Adrenal gland (tissue), 9 donors: ENCODE measurements at regions not wholly inside any gene's neighbourhood (a gene's known extent, or its start where the extent isn't known, plus 50 kb on each side); places are given as distances from the start of the nearest gene placed in this dataset.

Experiments used
- DNase-seq, 7 donors: peaks; one replicate each; pipeline ENCODE4 v3.0.0-alpha.2; 2019 to 2020
- H3K27ac ChIP-seq, 5 donors: fragments of 200-600 bp; sonication (generic) in 4 of 5; 1 replicate in 3 of 5; 2 replicates in 2 of 5; pipeline versions ENCODE4 v1.5.1 to v1.8.0; 2016 to 2020; ENCODE audit warnings: mild to moderate bottlenecking in 1 of 5
- H3K27me3 ChIP-seq: fragments of 200-600 bp; 2 replicates; pipeline ENCODE4 v1.8.0; 2021
- H3K36me3 ChIP-seq, 2 donors: fragments of 200-600 bp; replicated peaks in 1 of 2; 1 replicate in 1 of 2; 2 replicates in 1 of 2; pipeline versions ENCODE4 v1.5.1 to v1.8.0; 2018 to 2022
- H3K4me1 ChIP-seq, 2 donors: fragments of 200-600 bp; replicated peaks in 1 of 2; 1 replicate in 1 of 2; 2 replicates in 1 of 2; pipeline versions ENCODE4 v1.5.1 to v1.8.0; 2018 to 2021
- H3K4me3 ChIP-seq, 4 donors: fragments of 200-600 bp; sonication (generic) in 3 of 4; one replicate each; pipeline ENCODE4 v1.5.1; 2016 to 2018
- H3K9me3 ChIP-seq, 3 donors: fragments of 200-600 bp; sonication (generic) in 1 of 3; replicated peaks in 1 of 3; 1 replicate in 2 of 3; 2 replicates in 1 of 3; pipeline versions ENCODE4 v1.5.1 to v1.8.0; 2016 to 2021
- POLR2A ChIP-seq, 2 donors: fragments of 450-650 bp; IDR thresholded peaks; one replicate each; pipeline ENCODE4 v1.6.1; 2017; ENCODE audit warnings: antibody characterized with exemption in 2 of 2, mild to moderate bottlenecking in 2 of 2, moderate library complexity in 1 of 2
- WGBS, 4 donors: extraction: QIAGEN DNeasy Blood & Tissue Kit in 2 of 4; methylation state at CpG; one replicate each; pipeline versions ENCODE4 v1.1.5 to v1.1.7; 2013 to 2017; 5-methylcytosine and 5-hydroxymethylcytosine counted together
- intact Hi-C, 2 donors: fragments of 100-400 bp; cut with DNase I; formaldehyde crosslinking; loops; one replicate each; pipeline versions ENCODE4 v1.14.1 to v1.15.0; 2022 to 2023
- TF ChIP-seq, protein P1 (sequence below), 6 experiments: fragments of 450-650 bp in 4 of 6; fragments of 200-600 bp in 2 of 6; sonication (generic) in 1 of 6; IDR thresholded peaks; 1 replicate in 5 of 6; 2 replicates in 1 of 6; pipeline versions ENCODE4 v1.5.1 to v1.8.0; 2016 to 2021; ENCODE audit warnings: antibody characterized with exemption in 6 of 6, mild to moderate bottlenecking in 2 of 6, moderate library complexity in 1 of 6
- donor health status: healthy with polysubstance abuse.
- donor health status: Bipolar disorder and iron deficiency.
- donor health status: DM: yes; HTN: yes; CAD: no.
- donor health status: DM: no; HTN: no; CAD: no.
- donor health status: DM: no; HTN: no; CAD: no.

DNA sequence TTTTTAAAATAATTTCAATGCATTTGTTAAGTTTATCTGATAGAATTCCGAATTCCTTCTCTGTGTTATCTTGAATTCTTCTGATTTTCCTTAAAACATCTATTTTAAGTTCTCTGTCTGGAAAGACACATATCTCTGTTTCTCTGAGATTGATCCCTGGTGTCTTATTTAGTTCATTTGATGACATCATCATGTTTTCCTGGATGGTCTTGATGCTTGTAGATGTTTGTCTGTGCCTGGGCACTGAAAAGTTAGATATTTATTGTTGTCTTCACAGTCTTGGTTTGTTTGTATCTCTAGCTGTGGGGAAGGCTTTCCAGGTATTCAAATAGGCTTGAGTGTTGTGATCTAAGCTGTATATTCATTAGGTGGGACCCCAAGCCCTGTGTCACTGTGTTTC, 1028.8 kb downstream of the GLUD2 start:
- Histone ChIP-seq H3K36me3 (no peaks in the 10 kb centered on the region), H3K27me3 (no peaks in the 10 kb centered on the region), H3K4me1 (no peaks in the 10 kb centered on the region), H3K27ac (no peak overlapping the region), H3K9me3 (no peaks in the 10 kb centered on the region), H3K4me3 (no peak overlapping the region)
- no peak for TF ChIP-seq POLR2A (IDR thresholded peaks at IDR 0.05)
- TF ChIP-seq, protein P1, sequence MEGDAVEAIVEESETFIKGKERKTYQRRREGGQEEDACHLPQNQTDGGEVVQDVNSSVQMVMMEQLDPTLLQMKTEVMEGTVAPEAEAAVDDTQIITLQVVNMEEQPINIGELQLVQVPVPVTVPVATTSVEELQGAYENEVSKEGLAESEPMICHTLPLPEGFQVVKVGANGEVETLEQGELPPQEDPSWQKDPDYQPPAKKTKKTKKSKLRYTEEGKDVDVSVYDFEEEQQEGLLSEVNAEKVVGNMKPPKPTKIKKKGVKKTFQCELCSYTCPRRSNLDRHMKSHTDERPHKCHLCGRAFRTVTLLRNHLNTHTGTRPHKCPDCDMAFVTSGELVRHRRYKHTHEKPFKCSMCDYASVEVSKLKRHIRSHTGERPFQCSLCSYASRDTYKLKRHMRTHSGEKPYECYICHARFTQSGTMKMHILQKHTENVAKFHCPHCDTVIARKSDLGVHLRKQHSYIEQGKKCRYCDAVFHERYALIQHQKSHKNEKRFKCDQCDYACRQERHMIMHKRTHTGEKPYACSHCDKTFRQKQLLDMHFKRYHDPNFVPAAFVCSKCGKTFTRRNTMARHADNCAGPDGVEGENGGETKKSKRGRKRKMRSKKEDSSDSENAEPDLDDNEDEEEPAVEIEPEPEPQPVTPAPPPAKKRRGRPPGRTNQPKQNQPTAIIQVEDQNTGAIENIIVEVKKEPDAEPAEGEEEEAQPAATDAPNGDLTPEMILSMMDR (IDR thresholded peaks at IDR 0.05): no peak
- WGBS, 4 donors: 41 to 76% (median 59%) methylated on average over 1 of the region's 1 CpG
- intact Hi-C loops: no loop called here
- DNase-seq: no peak

DNA sequence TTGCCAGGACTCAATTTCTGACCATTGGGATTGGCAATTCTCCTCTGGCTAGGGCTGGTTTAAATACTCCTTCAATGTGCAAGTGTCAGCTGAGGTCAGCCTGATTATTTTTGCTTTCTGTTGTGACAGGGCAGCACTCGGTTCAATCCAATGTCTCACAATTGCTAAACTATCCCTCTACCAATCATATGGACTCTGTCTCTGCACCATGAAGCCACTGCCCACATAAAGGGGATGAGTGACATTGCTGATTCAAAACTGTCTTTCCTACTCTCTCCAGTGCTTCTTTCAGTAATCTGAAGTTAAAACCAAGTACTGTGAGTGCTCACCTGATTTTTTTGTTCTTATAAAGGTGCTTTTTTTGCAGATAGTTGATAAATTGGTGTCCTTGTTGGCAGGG, 1030.7 kb downstream of the GLUD2 start:
- Histone ChIP-seq H3K27ac (no peak overlapping the region), H3K4me3 (no peak overlapping the region), H3K4me1 (no peaks in the 10 kb centered on the region), H3K9me3 (no peaks in the 10 kb centered on the region), H3K36me3 (no peaks in the 10 kb centered on the region), H3K27me3 (no peaks in the 10 kb centered on the region)
- no peak for TF ChIP-seq POLR2A (IDR thresholded peaks at IDR 0.05)
- TF ChIP-seq, protein P1 (IDR thresholded peaks at IDR 0.05): no peak
- 43 to 52% (median 50%) methylated on average over 1 of the region's 1 CpG; no CpG with 5 or more reads in 1 of the 4 donors for WGBS, 4 donors
- intact Hi-C loops: no loop called here
- no peak for DNase-seq

DNA sequence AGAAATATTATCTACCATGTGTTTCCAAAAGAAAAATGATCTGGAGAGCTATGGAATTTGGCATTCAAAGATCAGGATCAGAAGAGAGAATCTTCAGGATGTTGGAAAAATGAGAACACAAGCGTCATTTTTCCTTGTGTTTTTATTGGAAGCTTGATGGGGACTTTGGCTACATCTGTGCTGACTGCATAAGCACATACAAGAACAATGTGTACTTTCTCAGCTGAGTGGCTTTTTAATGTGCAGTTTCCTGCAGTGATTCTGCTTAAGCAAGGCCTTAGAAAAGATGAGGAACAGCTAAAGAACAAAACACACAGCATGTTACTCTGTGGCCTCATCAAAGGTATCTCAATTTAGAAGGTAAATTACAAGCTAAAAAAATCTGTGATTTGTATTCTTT, 1039.9 kb downstream of the GLUD2 start:
- H3K36me3 ChIP-seq: no peaks in the 10 kb centered on the region
- H3K27ac ChIP-seq: no peak overlapping the region
- TF ChIP-seq POLR2A (IDR thresholded peaks at IDR 0.05): no peak
- H3K9me3 ChIP-seq: no peaks in the 10 kb centered on the region
- no peak overlapping the region for H3K4me3 ChIP-seq
- WGBS, 4 donors: 0% methylated on average over 1 of the region's 1 CpG
- intact Hi-C loops: no loop called here
- no peak for DNase-seq
- H3K27me3 ChIP-seq: no peaks in the 10 kb centered on the region
- H3K4me1 ChIP-seq: no peaks in the 10 kb centered on the region

DNA sequence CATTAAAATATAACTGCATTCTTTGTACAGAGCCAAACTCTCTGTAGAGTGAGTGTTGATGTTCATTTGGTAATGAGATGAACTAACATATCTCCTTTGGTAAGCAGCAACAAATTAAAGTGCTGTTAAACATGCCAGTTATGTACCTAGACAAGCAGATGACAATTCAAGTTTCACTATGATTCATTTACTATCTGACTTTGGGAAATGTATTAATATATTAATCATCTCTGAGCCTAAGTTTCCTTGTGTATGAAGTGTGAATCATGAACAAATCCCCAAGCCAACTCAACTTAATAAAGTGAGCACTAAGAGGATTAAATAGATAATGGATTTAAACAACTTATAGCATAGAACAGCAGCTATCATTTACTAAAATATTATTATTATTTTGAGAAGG, 1044.2 kb downstream of the GLUD2 start:
- no peak for DNase-seq
- Histone ChIP-seq H3K4me3 (no peak overlapping the region), H3K27me3 (no peaks in the 10 kb centered on the region), H3K9me3 (no peaks in the 10 kb centered on the region), H3K4me1 (no peaks in the 10 kb centered on the region), H3K36me3 (no peaks in the 10 kb centered on the region), H3K27ac (no peak overlapping the region)
- intact Hi-C loops: no loop called here
- no peak for TF ChIP-seq POLR2A (IDR thresholded peaks at IDR 0.05)
- TF ChIP-seq, protein P1 (IDR thresholded peaks at IDR 0.05): no peak

DNA sequence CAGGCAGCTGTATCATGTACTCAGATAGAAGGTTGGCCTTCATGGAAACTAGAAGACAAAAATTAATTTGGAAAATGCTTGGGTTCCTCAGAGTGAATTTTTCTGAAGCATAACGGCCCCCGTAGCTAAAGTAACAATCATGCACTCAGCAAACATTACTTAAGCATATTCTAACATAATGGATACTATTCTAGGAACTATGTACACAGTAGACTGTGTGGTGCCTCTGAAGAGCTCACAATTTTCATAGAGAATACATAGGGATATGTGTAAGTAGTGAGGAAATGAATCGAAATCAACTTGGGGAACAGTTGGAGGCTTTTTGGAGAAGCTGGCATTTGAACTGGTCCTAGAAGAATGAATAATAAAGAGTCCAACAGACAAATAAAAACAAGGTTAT, 1045.0 kb downstream of the GLUD2 start:
- 71 to 86% (median 80%) methylated on average over 3 of the region's 3 CpGs for WGBS, 4 donors
- Histone ChIP-seq H3K9me3 (no peaks in the 10 kb centered on the region), H3K4me1 (no peaks in the 10 kb centered on the region), H3K4me3 (no peak overlapping the region), H3K27me3 (no peaks in the 10 kb centered on the region), H3K27ac (no peak overlapping the region), H3K36me3 (no peaks in the 10 kb centered on the region)
- intact Hi-C loops: no loop called here
- TF ChIP-seq, protein P1 (IDR thresholded peaks at IDR 0.05): no peak
- TF ChIP-seq POLR2A (IDR thresholded peaks at IDR 0.05): no peak
- DNase-seq: no peak
